T-helper 1 cell treated with Interleukin-12 subunit alpha and Interleukin-12 subunit beta and Interleukin-4 antibody, amounts not matched to agents 30 μg/mL and 1 μg/mL, for 36 hours (primary cell): ENCODE measurements at regions not wholly inside any gene's neighbourhood (a gene's known extent, or its start where the extent isn't known, plus 50 kb on each side); places are given as distances from the start of the nearest gene placed in this dataset.

Experiments
- H3K27ac Mint-ChIP-seq: one replicate; pipeline ENCODE4 v1.8.0; 2021; ENCODE audit warnings: mild to moderate bottlenecking, mixed read lengths
- H3K27me3 Mint-ChIP-seq: one replicate; pipeline ENCODE4 v1.8.0; 2021; ENCODE audit warnings: low read depth, mixed read lengths
- H3K36me3 Mint-ChIP-seq: one replicate; pipeline ENCODE4 v1.8.0; 2021; ENCODE audit warnings: low read depth, mixed read lengths
- H3K4me1 Mint-ChIP-seq: one replicate; pipeline ENCODE4 v1.8.0; 2021; ENCODE audit warnings: low read depth, mixed read lengths
- H3K4me3 Mint-ChIP-seq: one replicate; pipeline ENCODE4 v1.8.0; 2021; ENCODE audit warnings: mild to moderate bottlenecking, moderate library complexity, mixed read lengths
- H3K9me3 Mint-ChIP-seq: one replicate; pipeline ENCODE4 v1.8.0; 2021; ENCODE audit warnings: mixed read lengths

GRCh38 chr20:59434960-59435359 lies 134.5 kb downstream of the EDN3 start:
- Mint-ChIP-seq H3K4me3 (no peak overlapping the region), H3K9me3 (no peaks in the 10 kb centered on the region), H3K27me3 (no peaks in the 10 kb centered on the region), H3K36me3 (no peaks in the 10 kb centered on the region), H3K4me1 (no peaks in the 10 kb centered on the region), H3K27ac (no peak overlapping the region)

GRCh38 chr20:59435518-59435917 lies 135.1 kb downstream of the EDN3 start:
- H3K4me3 Mint-ChIP-seq, result no peak overlapping the region
- H3K4me1 Mint-ChIP-seq, result no peaks in the 10 kb centered on the region
- H3K27me3 Mint-ChIP-seq, result no peaks in the 10 kb centered on the region
- no peaks in the 10 kb centered on the region for H3K36me3 Mint-ChIP-seq
- H3K27ac Mint-ChIP-seq, result no peak overlapping the region
- H3K9me3 Mint-ChIP-seq, result no peaks in the 10 kb centered on the region

GRCh38 chr20:59437601-59438031 lies 137.2 kb downstream of the EDN3 start:
- Mint-ChIP-seq H3K27ac (no peak overlapping the region), H3K4me3 (no peak overlapping the region), H3K36me3 (no peaks in the 10 kb centered on the region), H3K4me1 (no peaks in the 10 kb centered on the region), H3K27me3 (peaks cover 5% of the 10 kb centered on the region), H3K9me3 (no peaks in the 10 kb centered on the region)

GRCh38 chr20:59438201-59438600 lies 137.8 kb downstream of the EDN3 start:
- no peaks in the 10 kb centered on the region for H3K9me3 Mint-ChIP-seq
- H3K4me1 Mint-ChIP-seq, result no peaks in the 10 kb centered on the region
- H3K4me3 Mint-ChIP-seq, result no peak overlapping the region
- H3K27me3 Mint-ChIP-seq, result peaks cover 11% of the 10 kb centered on the region
- H3K36me3 Mint-ChIP-seq, result no peaks in the 10 kb centered on the region
- no peak overlapping the region for H3K27ac Mint-ChIP-seq

DNA sequence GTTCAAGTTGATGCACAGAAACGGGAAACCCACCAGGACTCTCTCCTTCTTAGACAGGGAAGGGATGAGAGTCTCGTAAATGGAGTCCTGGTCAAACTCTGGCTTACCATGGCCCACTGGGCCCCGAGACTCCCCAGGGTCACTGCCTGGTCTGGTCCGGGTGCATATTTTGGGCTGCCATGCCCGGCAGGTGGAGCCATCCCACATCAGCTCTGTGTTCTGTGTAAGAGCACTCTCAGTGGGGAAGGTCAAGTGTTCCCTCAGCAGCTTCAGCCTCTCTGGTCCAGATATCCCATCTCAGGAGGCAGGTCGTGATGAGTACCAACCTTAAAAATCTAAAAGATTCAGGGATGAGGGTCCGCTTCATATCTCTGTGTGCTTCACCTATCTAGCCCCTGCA lies 138.8 kb downstream of the EDN3 start:
- peaks cover 21% of the 10 kb centered on the region for H3K27me3 Mint-ChIP-seq
- no peak overlapping the region for H3K27ac Mint-ChIP-seq
- no peaks in the 10 kb centered on the region for H3K4me1 Mint-ChIP-seq
- H3K9me3 Mint-ChIP-seq, result no peaks in the 10 kb centered on the region
- no peaks in the 10 kb centered on the region for H3K36me3 Mint-ChIP-seq
- H3K4me3 Mint-ChIP-seq, result no peak overlapping the region

DNA sequence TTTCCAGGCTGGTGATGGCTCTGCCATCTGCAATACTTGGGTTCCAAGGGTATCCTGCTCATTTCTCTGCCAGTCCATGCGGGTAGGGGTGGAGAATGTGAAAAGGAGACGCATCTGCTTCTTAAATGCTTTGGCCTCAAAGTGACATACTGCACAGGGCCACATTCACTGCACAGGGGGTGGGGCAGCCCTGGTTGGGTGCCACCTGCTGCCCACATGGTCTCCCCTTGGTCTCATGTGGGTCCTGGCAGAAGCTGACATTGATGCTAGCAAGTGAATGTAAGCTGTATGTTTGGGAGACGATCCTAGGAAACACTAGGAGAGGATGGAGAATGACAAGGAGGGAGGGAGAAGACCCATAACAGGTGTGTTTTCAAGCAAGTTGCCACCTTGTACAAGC lies 140.9 kb downstream of the EDN3 start:
- no peaks in the 10 kb centered on the region for H3K9me3 Mint-ChIP-seq

GRCh38 chr20:59441860-59442810 lies 141.7 kb downstream of the EDN3 start:
- Mint-ChIP-seq H3K9me3 (no peaks in the 10 kb centered on the region), H3K27me3 (peaks cover 39% of the 10 kb centered on the region)

More for the DNA sequence above, 140.9 kb downstream of the EDN3 start:
- H3K4me3 Mint-ChIP-seq, result no peak overlapping the region
- H3K4me1 Mint-ChIP-seq, result no peaks in the 10 kb centered on the region
- no peak overlapping the region for H3K27ac Mint-ChIP-seq
- no peaks in the 10 kb centered on the region for H3K36me3 Mint-ChIP-seq
- peaks cover 33% of the 10 kb centered on the region for H3K27me3 Mint-ChIP-seq

GRCh38 chr20:59443550-59443949 lies 143.1 kb downstream of the EDN3 start:
- Mint-ChIP-seq H3K27me3 (peaks cover 46% of the 10 kb centered on the region), H3K4me1 (no peaks in the 10 kb centered on the region), H3K27ac (no peak overlapping the region), H3K9me3 (no peaks in the 10 kb centered on the region), H3K4me3 (no peak overlapping the region), H3K36me3 (no peaks in the 10 kb centered on the region)

More at GRCh38 chr20:59441860-59442810, 141.7 kb downstream of the EDN3 start:
- Mint-ChIP-seq H3K27ac (no peak overlapping the region), H3K36me3 (no peaks in the 10 kb centered on the region), H3K4me3 (no peak overlapping the region), H3K4me1 (no peaks in the 10 kb centered on the region)

DNA sequence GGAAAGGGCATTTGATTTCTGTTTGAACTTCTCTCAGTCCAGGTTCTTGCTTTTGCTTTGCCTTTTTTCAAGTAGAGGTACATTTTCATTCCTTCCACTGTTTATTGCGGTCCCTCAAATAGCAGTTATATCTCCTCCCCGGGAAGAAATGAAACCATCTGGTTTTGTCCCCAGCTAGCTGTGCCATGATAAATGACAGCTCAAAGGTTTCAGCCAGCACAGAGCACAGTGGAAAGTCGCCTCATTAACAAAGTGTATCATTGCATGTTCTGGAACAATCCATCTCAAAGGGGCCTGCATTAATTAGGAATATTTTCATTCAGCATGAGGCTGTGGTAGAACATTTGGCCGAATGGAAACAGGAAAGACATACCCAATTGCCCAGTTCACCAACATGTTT lies 146.0 kb downstream of the EDN3 start:
- H3K27ac Mint-ChIP-seq, result no peak overlapping the region
- no peak overlapping the region for H3K4me3 Mint-ChIP-seq
- no peaks in the 10 kb centered on the region for H3K4me1 Mint-ChIP-seq
- peaks cover 56% of the 10 kb centered on the region for H3K27me3 Mint-ChIP-seq
- no peaks in the 10 kb centered on the region for H3K36me3 Mint-ChIP-seq
- no peaks in the 10 kb centered on the region for H3K9me3 Mint-ChIP-seq

DNA sequence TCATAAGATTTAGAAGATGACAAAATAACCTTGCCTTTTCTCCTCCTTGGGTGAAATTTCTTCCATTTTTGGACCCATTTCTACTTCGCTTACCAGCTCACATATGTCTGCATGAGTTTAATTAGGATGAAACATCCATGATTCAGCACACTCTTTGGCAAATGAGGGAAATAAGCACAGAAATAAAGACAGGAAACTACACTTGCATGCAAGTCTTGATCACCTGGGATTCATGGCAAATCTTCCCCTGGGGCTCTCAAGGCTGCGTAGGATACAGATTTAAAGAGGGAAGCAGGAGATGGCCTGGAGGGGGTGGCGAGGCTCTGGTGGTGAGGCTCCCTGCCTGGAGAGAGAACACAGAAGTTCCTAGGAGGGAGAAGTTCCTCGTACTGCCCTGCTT lies 147.8 kb downstream of the EDN3 start:
- no peaks in the 10 kb centered on the region for H3K4me1 Mint-ChIP-seq
- no peak overlapping the region for H3K4me3 Mint-ChIP-seq
- peaks cover 49% of the 10 kb centered on the region for H3K27me3 Mint-ChIP-seq
- no peaks in the 10 kb centered on the region for H3K9me3 Mint-ChIP-seq
- H3K36me3 Mint-ChIP-seq, result no peaks in the 10 kb centered on the region
- H3K27ac Mint-ChIP-seq, result no peak overlapping the region

DNA sequence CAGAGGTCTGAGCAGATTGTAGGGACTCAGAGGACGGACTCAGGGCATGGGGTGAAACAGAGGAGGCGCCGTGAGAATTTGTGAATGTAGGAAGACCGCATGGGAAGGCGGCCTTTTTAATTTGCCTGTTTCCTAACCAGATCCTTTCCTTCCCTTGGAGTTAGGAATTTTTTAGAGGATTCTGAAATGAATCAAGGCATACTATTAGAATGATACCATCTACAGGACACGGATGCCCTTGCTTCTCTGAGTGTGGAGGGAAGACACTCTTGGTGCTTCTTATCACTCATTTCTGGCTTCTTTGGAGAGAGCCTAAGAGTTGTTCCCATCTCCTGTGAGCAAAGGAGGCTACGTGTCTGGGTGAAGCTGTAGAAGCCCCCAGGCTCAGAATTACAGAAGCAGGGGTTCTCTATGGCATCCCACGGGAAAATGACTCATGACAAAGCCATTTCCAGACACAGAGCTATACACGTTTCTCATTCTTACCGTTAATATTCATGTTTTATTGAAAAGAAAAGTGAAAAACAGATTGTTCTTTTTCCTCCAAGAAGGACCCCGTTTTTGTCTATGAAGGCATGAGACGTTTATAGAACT lies 148.5 kb downstream of the EDN3 start:
- Mint-ChIP-seq H3K27ac (no peak overlapping the region), H3K36me3 (no peaks in the 10 kb centered on the region), H3K4me3 (no peak overlapping the region), H3K27me3 (peaks cover 42% of the 10 kb centered on the region), H3K9me3 (no peaks in the 10 kb centered on the region), H3K4me1 (no peaks in the 10 kb centered on the region)

DNA sequence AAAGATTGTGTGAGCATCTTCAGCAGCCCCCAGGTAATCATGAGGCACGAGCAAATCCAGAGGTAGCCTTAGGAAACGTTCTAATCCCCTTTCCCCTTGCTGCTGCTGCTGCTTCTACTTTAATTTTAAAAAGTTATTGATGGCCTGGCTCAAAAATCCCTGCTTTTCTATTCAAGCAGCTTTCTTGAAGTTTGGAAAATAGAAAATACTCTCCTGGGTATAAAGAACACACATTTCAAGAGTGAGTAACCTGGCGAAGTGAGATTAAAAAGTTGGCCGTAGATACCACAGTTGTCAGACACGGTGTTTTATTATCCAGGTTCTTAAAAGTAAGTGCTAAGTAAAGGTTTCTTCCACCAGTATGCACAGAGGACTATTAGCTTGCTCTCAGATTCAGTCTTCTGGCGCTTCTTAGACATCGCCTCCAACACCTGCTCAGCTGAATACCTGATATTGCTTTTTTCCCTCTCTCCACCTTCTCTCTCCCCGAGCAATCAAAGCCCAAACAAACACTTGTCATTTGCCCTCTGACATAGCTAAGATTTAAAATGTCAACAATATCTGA lies 150.7 kb downstream of the EDN3 start:
- no peaks in the 10 kb centered on the region for H3K4me1 Mint-ChIP-seq
- no peak overlapping the region for H3K27ac Mint-ChIP-seq
- peaks cover 29% of the 10 kb centered on the region for H3K27me3 Mint-ChIP-seq
- no peaks in the 10 kb centered on the region for H3K36me3 Mint-ChIP-seq
- H3K9me3 Mint-ChIP-seq, result no peaks in the 10 kb centered on the region
- H3K4me3 Mint-ChIP-seq, result no peak overlapping the region

- no peak overlapping the region for H3K27ac Mint-ChIP-seq
- no peaks in the 10 kb centered on the region for H3K36me3 Mint-ChIP-seq
- H3K4me3 Mint-ChIP-seq, result no peak overlapping the region
- H3K27me3 Mint-ChIP-seq, result peaks cover 24% of the 10 kb centered on the region
- H3K4me1 Mint-ChIP-seq, result no peaks in the 10 kb centered on the region
- no peaks in the 10 kb centered on the region for H3K9me3 Mint-ChIP-seq
Observed at GRCh38 chr20:59451641-59452040, 151.2 kb downstream of the EDN3 start.

- H3K4me1 Mint-ChIP-seq, result no peaks in the 10 kb centered on the region
- no peak overlapping the region for H3K4me3 Mint-ChIP-seq
- no peaks in the 10 kb centered on the region for H3K36me3 Mint-ChIP-seq
- no peak overlapping the region for H3K27ac Mint-ChIP-seq
- peaks cover 18% of the 10 kb centered on the region for H3K27me3 Mint-ChIP-seq
- H3K9me3 Mint-ChIP-seq, result no peaks in the 10 kb centered on the region
Observed at GRCh38 chr20:59452856-59453255, 151.5 kb upstream of the PHACTR3 start.
